ENCODE measurements at regions not wholly inside any gene's neighbourhood (a gene's known extent, or its start where the extent isn't known, plus 50 kb on each side); places are given as distances from the start of the nearest gene placed in this dataset.

DNA sequence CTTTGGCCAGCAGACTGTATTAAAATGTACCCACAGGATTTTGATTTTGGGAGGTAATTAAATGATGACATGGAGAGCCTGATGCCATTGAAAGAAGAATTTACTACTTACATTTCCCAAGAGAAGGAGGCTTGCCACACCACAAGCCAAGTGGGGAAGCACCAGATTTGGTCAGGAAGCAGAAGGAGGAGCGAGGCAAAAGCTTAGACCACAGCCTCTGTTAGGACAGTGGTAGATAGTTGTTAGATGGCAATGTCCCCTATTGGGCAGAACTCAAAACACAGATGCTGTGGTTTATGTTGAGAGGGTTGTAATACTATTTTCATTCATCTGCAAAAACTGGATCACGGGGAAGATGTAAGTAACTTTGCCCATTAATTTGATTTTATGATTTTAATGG lies 709.4 kb downstream of the VRK1 start:
- TF ChIP-seq, protein P1, sequence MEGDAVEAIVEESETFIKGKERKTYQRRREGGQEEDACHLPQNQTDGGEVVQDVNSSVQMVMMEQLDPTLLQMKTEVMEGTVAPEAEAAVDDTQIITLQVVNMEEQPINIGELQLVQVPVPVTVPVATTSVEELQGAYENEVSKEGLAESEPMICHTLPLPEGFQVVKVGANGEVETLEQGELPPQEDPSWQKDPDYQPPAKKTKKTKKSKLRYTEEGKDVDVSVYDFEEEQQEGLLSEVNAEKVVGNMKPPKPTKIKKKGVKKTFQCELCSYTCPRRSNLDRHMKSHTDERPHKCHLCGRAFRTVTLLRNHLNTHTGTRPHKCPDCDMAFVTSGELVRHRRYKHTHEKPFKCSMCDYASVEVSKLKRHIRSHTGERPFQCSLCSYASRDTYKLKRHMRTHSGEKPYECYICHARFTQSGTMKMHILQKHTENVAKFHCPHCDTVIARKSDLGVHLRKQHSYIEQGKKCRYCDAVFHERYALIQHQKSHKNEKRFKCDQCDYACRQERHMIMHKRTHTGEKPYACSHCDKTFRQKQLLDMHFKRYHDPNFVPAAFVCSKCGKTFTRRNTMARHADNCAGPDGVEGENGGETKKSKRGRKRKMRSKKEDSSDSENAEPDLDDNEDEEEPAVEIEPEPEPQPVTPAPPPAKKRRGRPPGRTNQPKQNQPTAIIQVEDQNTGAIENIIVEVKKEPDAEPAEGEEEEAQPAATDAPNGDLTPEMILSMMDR (conservative IDR thresholded peaks at IDR 0.05 in 1 of 2, IDR thresholded peaks at IDR 0.05 in 1 of 2; ENCODE audit: extremely low read depth in 1 of 2, insufficient read depth in 1 of 2, low read depth in 1 of 2, low read length in 2 of 2) = no peak
- TF ChIP-seq EZH2 (IDR thresholded peaks at IDR 0.05; ENCODE audit: borderline replicate concordance, low read length) = no peak

Measured in mammary epithelial cell (primary cell).